ENCODE measurements at regions not wholly inside any gene's neighbourhood (a gene's known extent, or its start where the extent isn't known, plus 50 kb on each side); places are given as distances from the start of the nearest gene placed in this dataset.

GRCh38 chr1:4061521-4062031 is 161.5 kb upstream of the C1orf174 start:
- Histone ChIP-seq H3K4me3 (ENCODE audit: low read depth, low read length) (no peak overlapping the region), H3K36me3 (replicated peaks) (no peaks in the 10 kb centered on the region), H3K27me3 (replicated peaks) (no peaks in the 10 kb centered on the region), H3K27ac (no peak overlapping the region)
- no peak for TF ChIP-seq CTCF (IDR thresholded peaks at IDR 0.05; ENCODE audit: low read depth, low read length, missing control alignments)
- no peak for DNase-seq
- in situ Hi-C loops (cut with HindIII; ENCODE audit: low pct_ligation_motif_present, low sequenced_read_pairs) = no loop called here

- H3K4me3 ChIP-seq (ENCODE audit: low read depth, low read length) = no peak overlapping the region
- no peak for TF ChIP-seq CTCF (IDR thresholded peaks at IDR 0.05; ENCODE audit: low read depth, low read length, missing control alignments)
- H3K27ac ChIP-seq = no peak overlapping the region
- in situ Hi-C loops (cut with HindIII; ENCODE audit: low pct_ligation_motif_present, low sequenced_read_pairs) = no loop called here
- no peaks in the 10 kb centered on the region for H3K36me3 ChIP-seq (replicated peaks)
- H3K27me3 ChIP-seq (replicated peaks) = no peaks in the 10 kb centered on the region
- DNase-seq = no peak
Measured at GRCh38 chr1:4062041-4062440, 162.0 kb upstream of the C1orf174 start.

GRCh38 chr1:4062560-4062959 is 162.5 kb upstream of the C1orf174 start:
- Histone ChIP-seq H3K36me3 (replicated peaks) (no peaks in the 10 kb centered on the region), H3K27ac (no peak overlapping the region), H3K27me3 (replicated peaks) (no peaks in the 10 kb centered on the region), H3K4me3 (ENCODE audit: low read depth, low read length) (no peak overlapping the region)
- no peak for DNase-seq
- TF ChIP-seq CTCF (IDR thresholded peaks at IDR 0.05; ENCODE audit: low read depth, low read length, missing control alignments) = no peak
- in situ Hi-C loops (cut with HindIII; ENCODE audit: low pct_ligation_motif_present, low sequenced_read_pairs) = no loop called here

- no peaks in the 10 kb centered on the region for H3K27me3 ChIP-seq (replicated peaks)
- no peak overlapping the region for H3K4me3 ChIP-seq (ENCODE audit: low read depth, low read length)
- no peak overlapping the region for H3K27ac ChIP-seq
- TF ChIP-seq CTCF (IDR thresholded peaks at IDR 0.05; ENCODE audit: low read depth, low read length, missing control alignments) = no peak
- no peaks in the 10 kb centered on the region for H3K36me3 ChIP-seq (replicated peaks)
- in situ Hi-C loops (cut with HindIII; ENCODE audit: low pct_ligation_motif_present, low sequenced_read_pairs) = no loop called here
- no peak for DNase-seq
Measured at GRCh38 chr1:4062992-4063391, 162.9 kb upstream of the C1orf174 start.

GRCh38 chr1:4063516-4063915 is 163.4 kb upstream of the C1orf174 start:
- no peak for DNase-seq
- Histone ChIP-seq H3K36me3 (replicated peaks) (no peaks in the 10 kb centered on the region), H3K4me3 (ENCODE audit: low read depth, low read length) (no peak overlapping the region), H3K27me3 (replicated peaks) (no peaks in the 10 kb centered on the region), H3K27ac (no peak overlapping the region)
- in situ Hi-C loops (cut with HindIII; ENCODE audit: low pct_ligation_motif_present, low sequenced_read_pairs) = no loop called here
- no peak for TF ChIP-seq CTCF (IDR thresholded peaks at IDR 0.05; ENCODE audit: low read depth, low read length, missing control alignments)

GRCh38 chr1:4064150-4064889 is 164.2 kb upstream of the C1orf174 start:
- H3K4me3 ChIP-seq (ENCODE audit: low read depth, low read length) = no peak overlapping the region
- no peak overlapping the region for H3K27ac ChIP-seq
- DNase-seq = no peak
- in situ Hi-C loops (cut with HindIII; ENCODE audit: low pct_ligation_motif_present, low sequenced_read_pairs) = no loop called here
- no peaks in the 10 kb centered on the region for H3K36me3 ChIP-seq (replicated peaks)
- no peaks in the 10 kb centered on the region for H3K27me3 ChIP-seq (replicated peaks)
- TF ChIP-seq CTCF (IDR thresholded peaks at IDR 0.05; ENCODE audit: low read depth, low read length, missing control alignments) = no peak

Measured in brain microvascular endothelial cell (primary cell).